ENCODE measurements at regions not wholly inside any gene's neighbourhood (a gene's known extent, or its start where the extent isn't known, plus 50 kb on each side); places are given as distances from the start of the nearest gene placed in this dataset.

DNA sequence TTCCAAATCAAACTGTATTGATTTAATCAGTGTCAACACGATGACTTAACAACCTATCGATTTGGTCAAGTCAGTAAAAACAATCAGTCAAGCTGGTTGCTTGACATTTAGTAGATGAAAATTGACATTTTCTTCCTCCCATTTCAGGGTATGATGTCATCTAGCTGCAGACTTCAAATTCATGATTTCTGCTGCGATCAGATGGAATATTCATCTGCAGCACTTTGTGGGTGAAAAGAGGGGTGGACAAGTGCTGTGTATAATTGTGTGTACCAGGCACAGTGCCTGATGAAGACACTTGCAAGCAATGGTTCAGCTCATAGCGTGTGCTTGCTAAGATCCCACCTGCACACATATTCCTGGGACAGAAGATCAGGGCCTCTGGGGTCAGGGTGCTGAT, 479.8 kb downstream of the DISC1 start:
- in situ Hi-C loops (cut with MboI): no loop called here
- Histone ChIP-seq H3K27me3 (ENCODE audit: control insufficient read depth in 2 of 2, insufficient read depth in 2 of 2, low read length in 2 of 2) (no peaks in the 10 kb centered on the region), H3K4me3 (no peak overlapping the region), H3K9me3 (replicated peaks; ENCODE audit: control insufficient read depth, insufficient read depth, low read depth, low read length) (no peaks in the 10 kb centered on the region), H3K9me1 (ENCODE audit: control insufficient read depth, insufficient read depth, low read length) (no peaks in the 10 kb centered on the region), H3K9ac (ENCODE audit: insufficient read depth in 1 of 2, low read depth in 2 of 2, low read length in 2 of 2) (no peak overlapping the region), H2AFZ (ENCODE audit: low read depth, low read length) (no peak overlapping the region), H3K4me2 (ENCODE audit: insufficient read depth, low read length) (no peak overlapping the region), H3K27ac (ENCODE audit: extremely low read depth, low read depth, low read length) (no peak overlapping the region), H4K20me1 (replicated peaks; ENCODE audit: control insufficient read depth, insufficient read depth, low read length) (no peaks in the 10 kb centered on the region), H3K36me3 (ENCODE audit: control insufficient read depth, insufficient read depth, low read length) (no peaks in the 10 kb centered on the region), H3K79me2 (ENCODE audit: control insufficient read depth, insufficient read depth, low read length) (no peaks in the 10 kb centered on the region), H3K4me1 (replicated peaks in 1 of 2; ENCODE audit: control insufficient read depth in 2 of 2, insufficient read depth in 2 of 2, low read length in 2 of 2) (no peaks in the 10 kb centered on the region)
- no TSS peak for BruUV-seq (replicated peaks)
- POLR2A ChIA-PET: interaction anchor here (1.3 kb wide), 1 partner anchor 14 kb away, joined by 4 read pairs; no protein-coding TSS in a partner anchor
- WGBS (ENCODE audit: insufficient coverage, low coverage, missing lambda C conversion rate): 0% methylated on average over 4 of the region's 4 CpGs
- FAIRE-seq (peak; percentile 6), DNase-seq (ENCODE audit: extremely low read depth in 1 of 4, low spot score in 3 of 4) (no peak), ATAC-seq (no peak)
- intact Hi-C loops (cut with micrococcal nuclease): no loop called here
- TF ChIP-seq ZNF584 (CRISPR knock-in tag; IDR thresholded peaks at IDR 0.05; ENCODE audit: low read depth): no peak
- no peak for TF ChIP-seq ZNF830 (CRISPR knock-in tag; IDR thresholded peaks at IDR 0.05)
- no peak for TF ChIP-seq ZNF778 (CRISPR knock-in tag; IDR thresholded peaks at IDR 0.05)
- no peak for TF ChIP-seq C11orf30 (IDR thresholded peaks at IDR 0.05; ENCODE audit: low read depth)
- TF ChIP-seq, protein P1, sequence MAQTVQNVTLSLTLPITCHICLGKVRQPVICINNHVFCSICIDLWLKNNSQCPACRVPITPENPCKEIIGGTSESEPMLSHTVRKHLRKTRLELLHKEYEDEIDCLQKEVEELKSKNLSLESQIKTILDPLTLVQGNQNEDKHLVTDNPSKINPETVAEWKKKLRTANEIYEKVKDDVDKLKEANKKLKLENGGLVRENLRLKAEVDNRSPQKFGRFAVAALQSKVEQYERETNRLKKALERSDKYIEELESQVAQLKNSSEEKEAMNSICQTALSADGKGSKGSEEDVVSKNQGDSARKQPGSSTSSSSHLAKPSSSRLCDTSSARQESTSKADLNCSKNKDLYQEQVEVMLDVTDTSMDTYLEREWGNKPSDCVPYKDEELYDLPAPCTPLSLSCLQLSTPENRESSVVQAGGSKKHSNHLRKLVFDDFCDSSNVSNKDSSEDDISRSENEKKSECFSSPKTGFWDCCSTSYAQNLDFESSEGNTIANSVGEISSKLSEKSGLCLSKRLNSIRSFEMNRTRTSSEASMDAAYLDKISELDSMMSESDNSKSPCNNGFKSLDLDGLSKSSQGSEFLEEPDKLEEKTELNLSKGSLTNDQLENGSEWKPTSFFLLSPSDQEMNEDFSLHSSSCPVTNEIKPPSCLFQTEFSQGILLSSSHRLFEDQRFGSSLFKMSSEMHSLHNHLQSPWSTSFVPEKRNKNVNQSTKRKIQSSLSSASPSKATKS (CRISPR knock-in tag; IDR thresholded peaks at IDR 0.05): no peak
- CTCF ChIA-PET (ENCODE audit: low intra/inter-chr PET ratio): no interaction called here

Measured in K562 (cell line).